RWPE2 (cell line): ENCODE measurements at regions not wholly inside any gene's neighbourhood (a gene's known extent, or its start where the extent isn't known, plus 50 kb on each side); places are given as distances from the start of the nearest gene placed in this dataset.

ENCODE experiments used
- ATAC-seq: fragments of 200-7000 bp; cut with Tn5 transposase; 3 replicates; pipeline ENCODE4 v1.9.1; 2021; ENCODE audit warnings: low read depth
- DNase-seq: peaks from one replicate; pipeline ENCODE4 v3.0.0-alpha.2; 2020; ENCODE audit warnings: low spot score
- H3K27ac ChIP-seq: fragments of 450-650 bp; 2 replicates; pipeline ENCODE4 v1.5.1; 2017; ENCODE audit warnings: mild to moderate bottlenecking; ENCODE audit not compliant: poor library complexity, severe bottlenecking
- H3K27me3 ChIP-seq: fragments of 250-450 bp; sonication (Bioruptor Pico); 2 replicates; pipeline ENCODE4 v1.5.1; 2021; ENCODE audit warnings: mild to moderate bottlenecking, moderate library complexity; ENCODE audit not compliant: insufficient read depth, poor library complexity, severe bottlenecking
- H3K36me3 ChIP-seq: fragments of 250-450 bp; sonication (Bioruptor Pico); 2 replicates; pipeline ENCODE4 v1.5.1; 2020; ENCODE audit warnings: low read depth, mild to moderate bottlenecking, moderate library complexity
- H3K4me1 ChIP-seq: fragments of 250-450 bp; sonication (Bioruptor Pico); 2 replicates; pipeline ENCODE4 v1.5.1; 2021; ENCODE audit warnings: mild to moderate bottlenecking, moderate library complexity; ENCODE audit not compliant: insufficient read depth, poor library complexity, severe bottlenecking
- H3K4me3 ChIP-seq: fragments of 250-450 bp; sonication (Bioruptor Pico); 2 replicates; pipeline ENCODE4 v1.5.1; 2021; ENCODE audit warnings: mild to moderate bottlenecking, moderate library complexity; ENCODE audit not compliant: severe bottlenecking
- H3K9me3 ChIP-seq: fragments of 250-450 bp; sonication (Bioruptor Pico); 2 replicates; pipeline ENCODE4 v1.5.1; 2021; ENCODE audit warnings: mild to moderate bottlenecking, moderate library complexity; ENCODE audit not compliant: severe bottlenecking
- TF ChIP-seq, protein P1 (sequence below): fragments of 450-650 bp; IDR thresholded peaks from one replicate; pipeline ENCODE4 v1.5.1; 2017; ENCODE audit warnings: mild to moderate bottlenecking, moderate library complexity; ENCODE audit not compliant: poor library complexity, severe bottlenecking

DNA sequence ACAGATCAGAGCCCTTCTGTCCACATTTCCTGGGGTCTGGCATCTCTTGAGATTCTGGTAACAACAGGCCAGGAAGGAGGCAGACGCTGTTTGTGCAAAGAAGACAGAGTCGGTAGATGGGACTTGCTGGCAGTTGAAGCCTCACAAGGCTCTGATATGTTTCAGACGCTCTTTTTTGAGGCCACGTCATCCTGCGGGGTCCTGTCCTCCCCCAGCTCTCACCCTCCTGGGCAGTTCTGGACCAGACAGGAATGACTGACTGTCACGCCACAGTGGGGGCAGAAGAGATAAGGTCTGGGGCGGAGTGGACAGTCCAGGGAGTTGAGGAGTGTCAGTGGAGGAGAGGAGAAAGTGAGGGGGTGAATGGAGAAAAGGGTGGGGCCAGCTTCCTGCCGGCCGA is 87.1 kb upstream of the SULF2 start:
- ATAC-seq (no peak), DNase-seq (no peak)
- H3K9me3 ChIP-seq: no peaks in the 10 kb centered on the region
- no peaks in the 10 kb centered on the region for H3K36me3 ChIP-seq
- H3K4me1 ChIP-seq: no peaks in the 10 kb centered on the region
- H3K4me3 ChIP-seq: no peak overlapping the region
- TF ChIP-seq, protein P1, sequence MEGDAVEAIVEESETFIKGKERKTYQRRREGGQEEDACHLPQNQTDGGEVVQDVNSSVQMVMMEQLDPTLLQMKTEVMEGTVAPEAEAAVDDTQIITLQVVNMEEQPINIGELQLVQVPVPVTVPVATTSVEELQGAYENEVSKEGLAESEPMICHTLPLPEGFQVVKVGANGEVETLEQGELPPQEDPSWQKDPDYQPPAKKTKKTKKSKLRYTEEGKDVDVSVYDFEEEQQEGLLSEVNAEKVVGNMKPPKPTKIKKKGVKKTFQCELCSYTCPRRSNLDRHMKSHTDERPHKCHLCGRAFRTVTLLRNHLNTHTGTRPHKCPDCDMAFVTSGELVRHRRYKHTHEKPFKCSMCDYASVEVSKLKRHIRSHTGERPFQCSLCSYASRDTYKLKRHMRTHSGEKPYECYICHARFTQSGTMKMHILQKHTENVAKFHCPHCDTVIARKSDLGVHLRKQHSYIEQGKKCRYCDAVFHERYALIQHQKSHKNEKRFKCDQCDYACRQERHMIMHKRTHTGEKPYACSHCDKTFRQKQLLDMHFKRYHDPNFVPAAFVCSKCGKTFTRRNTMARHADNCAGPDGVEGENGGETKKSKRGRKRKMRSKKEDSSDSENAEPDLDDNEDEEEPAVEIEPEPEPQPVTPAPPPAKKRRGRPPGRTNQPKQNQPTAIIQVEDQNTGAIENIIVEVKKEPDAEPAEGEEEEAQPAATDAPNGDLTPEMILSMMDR: no peak
- no peak overlapping the region for H3K27ac ChIP-seq
- no peaks in the 10 kb centered on the region for H3K27me3 ChIP-seq

DNA sequence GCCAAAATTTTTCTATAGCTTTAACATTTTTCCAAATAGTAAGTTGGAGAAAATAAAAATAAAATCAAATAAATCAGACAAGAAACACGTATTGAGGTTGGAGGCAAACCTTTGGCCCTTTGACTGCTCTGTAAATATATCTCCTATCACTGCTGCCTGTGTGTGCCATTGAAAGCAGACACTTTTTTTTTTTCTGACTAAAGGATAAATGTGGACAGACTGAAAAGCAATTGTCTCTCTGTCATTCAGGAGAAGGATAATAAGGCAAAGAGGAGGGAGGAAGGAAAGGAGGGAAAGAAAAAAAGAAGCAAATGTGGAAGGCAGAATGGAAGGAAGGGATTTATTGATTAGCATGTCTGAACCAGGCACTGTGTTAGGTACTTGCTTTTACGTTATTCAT is 85.2 kb upstream of the SULF2 start:
- H3K27ac ChIP-seq: no peak overlapping the region
- no peaks in the 10 kb centered on the region for H3K36me3 ChIP-seq
- ATAC-seq (no peak), DNase-seq (no peak)
- H3K4me1 ChIP-seq: no peaks in the 10 kb centered on the region
- no peak overlapping the region for H3K4me3 ChIP-seq
- H3K9me3 ChIP-seq: no peaks in the 10 kb centered on the region
- TF ChIP-seq, protein P1: no peak
- H3K27me3 ChIP-seq: no peaks in the 10 kb centered on the region

DNA sequence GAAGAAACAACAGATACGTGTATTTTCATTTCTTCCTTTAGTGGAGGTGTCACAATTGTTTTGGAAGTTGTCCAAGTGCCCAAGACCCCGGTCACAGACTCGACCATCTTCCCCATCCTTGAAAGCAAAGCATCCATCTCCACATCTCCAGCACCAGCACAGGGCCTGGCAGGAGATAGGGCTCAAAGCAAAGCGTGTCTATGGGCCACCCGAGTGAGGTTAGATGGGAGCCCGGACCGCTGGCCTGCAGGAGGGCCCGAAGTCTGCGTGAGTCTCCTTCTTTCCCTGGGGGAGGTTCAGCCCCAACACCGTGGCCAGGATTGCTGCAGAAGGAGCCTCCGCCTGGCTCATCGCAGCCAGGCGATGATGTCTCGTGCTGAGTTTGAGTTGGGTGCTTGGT is 83.5 kb upstream of the SULF2 start:
- Histone ChIP-seq H3K4me3 (no peak overlapping the region), H3K9me3 (no peaks in the 10 kb centered on the region), H3K4me1 (no peaks in the 10 kb centered on the region), H3K27me3 (no peaks in the 10 kb centered on the region), H3K27ac (no peak overlapping the region), H3K36me3 (no peaks in the 10 kb centered on the region)
- ATAC-seq (no peak), DNase-seq (peak; percentile 72)
- TF ChIP-seq, protein P1: no peak

DNA sequence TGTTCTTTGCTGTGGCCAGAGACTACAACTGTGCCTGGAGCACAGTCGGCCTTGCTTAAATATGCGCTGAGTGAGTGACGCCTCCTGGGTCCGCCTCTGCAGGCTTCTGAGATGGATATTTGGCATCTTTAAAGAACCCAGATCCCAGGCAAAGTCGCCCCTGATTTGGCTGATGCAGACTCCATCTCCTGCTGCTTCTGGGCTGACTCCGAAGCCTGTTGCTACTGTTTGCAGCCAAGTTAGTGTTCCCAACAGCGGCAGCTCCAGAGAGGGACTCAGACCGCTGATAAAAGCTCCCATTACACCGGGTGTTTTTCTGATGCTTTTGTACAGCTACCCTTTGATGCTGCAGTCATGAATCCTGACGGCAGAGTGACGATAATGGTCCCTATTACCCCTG is 83.0 kb upstream of the SULF2 start:
- TF ChIP-seq, protein P1: no peak
- Histone ChIP-seq H3K27ac (no peak overlapping the region), H3K27me3 (no peaks in the 10 kb centered on the region), H3K9me3 (no peaks in the 10 kb centered on the region), H3K4me3 (no peak overlapping the region), H3K36me3 (no peaks in the 10 kb centered on the region), H3K4me1 (no peaks in the 10 kb centered on the region)
- no peak for ATAC-seq
- no peak for DNase-seq

DNA sequence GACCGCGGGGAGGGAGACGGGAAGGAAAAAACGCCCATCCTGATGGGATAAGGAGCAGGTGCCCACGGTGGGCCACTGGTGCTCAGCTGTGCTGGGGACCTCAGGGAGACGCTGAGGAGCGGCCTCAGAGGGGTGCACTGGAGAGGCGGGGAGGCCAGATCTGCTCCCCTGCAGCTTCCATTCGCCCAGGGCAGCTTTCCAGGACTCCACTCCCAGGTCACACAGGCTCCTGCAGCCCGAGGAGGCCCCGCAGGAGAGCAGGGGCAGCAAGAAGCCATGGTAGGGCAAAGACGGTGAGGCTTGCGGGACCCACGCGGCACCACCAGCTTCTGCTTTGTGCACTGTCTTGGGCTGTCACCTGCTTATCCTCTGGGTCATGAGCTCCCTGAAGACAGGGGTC is 82.5 kb upstream of the SULF2 start:
- Histone ChIP-seq H3K27ac (no peak overlapping the region), H3K4me3 (no peak overlapping the region), H3K9me3 (no peaks in the 10 kb centered on the region), H3K27me3 (no peaks in the 10 kb centered on the region), H3K4me1 (no peaks in the 10 kb centered on the region), H3K36me3 (no peaks in the 10 kb centered on the region)
- TF ChIP-seq, protein P1: no peak
- no peak for ATAC-seq
- no peak for DNase-seq
